K562 (cell line): ENCODE measurements at regions not wholly inside any gene's neighbourhood (a gene's known extent, or its start where the extent isn't known, plus 50 kb on each side); places are given as distances from the start of the nearest gene placed in this dataset.

Experiments used
- EP300 ChIP-seq: IDR thresholded peaks from 2 replicates; pipeline ENCODE4 v1.6.1; 2012; ENCODE audit warnings: low read length, improper control_type of control experiment
- NR2C2 ChIP-seq, 2 experiments: fragments of 200-800 bp in 1 of 2; sonication (Bioruptor generic) in 1 of 2; sonication (generic) in 1 of 2; formaldehyde crosslinking in 1 of 2; IDR thresholded peaks; 2 replicates each; pipeline versions ENCODE4 v1.6.1 to v1.8.0; 2016 to 2022; ENCODE audit warnings: mild to moderate bottlenecking in 1 of 2, missing compliant biosample characterization in 1 of 2, missing genetic modification characterization in 1 of 2, missing genetic modification reagents in 1 of 2
- POLR2A ChIP-seq: fragments of 450-650 bp; conservative IDR thresholded peaks from 2 replicates; pipeline ENCODE4 v1.6.1; 2016

DNA sequence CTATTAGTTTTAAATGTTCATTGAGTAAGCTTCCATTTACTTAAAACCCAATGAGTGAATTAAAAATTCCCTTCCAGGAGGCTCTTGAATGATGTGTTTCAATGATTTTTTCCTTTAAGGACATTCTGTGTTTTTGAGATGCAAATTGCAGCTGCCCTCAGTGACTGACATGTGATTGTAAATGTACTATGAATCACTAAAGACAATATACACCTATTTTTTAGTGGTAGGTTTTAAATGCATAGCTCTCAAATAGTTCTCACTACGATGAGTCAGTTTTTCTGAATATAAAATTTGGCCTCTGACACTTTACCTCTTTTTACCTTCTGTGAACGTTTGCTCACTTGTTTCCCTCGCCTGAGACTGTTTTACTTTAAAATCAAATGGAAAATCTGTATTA lies 204.7 kb downstream of the BARHL2 start:
- TF ChIP-seq EP300 (no peak), NR2C2 (CRISPR knock-in tag; IDR thresholded peaks at IDR 0.05) (no peak), NR2C2 (tag; IDR thresholded peaks at IDR 0.05) (no peak), POLR2A (no peak)
